SK-N-SH (cell line): ENCODE measurements at regions not wholly inside any gene's neighbourhood (a gene's known extent, or its start where the extent isn't known, plus 50 kb on each side); places are given as distances from the start of the nearest gene placed in this dataset.
"Not testable (repeated sequence)": the region's sequence is repeated elsewhere in the genome, so short reads cannot be mapped to it uniquely, and the experiment has no call there.

Source experiments
- EP300 ChIP-seq, 2 experiments: IDR thresholded peaks; 2 replicates each; pipeline versions ENCODE4 v1.4.0 to v1.6.1; 2012; ENCODE audit warnings: borderline replicate concordance in 1 of 2, low read depth in 1 of 2, low read length in 1 of 2
- FOXM1 ChIP-seq: IDR thresholded peaks from 2 replicates; pipeline ENCODE4 v1.4.0; 2012; ENCODE audit warnings: low read depth, mild to moderate bottlenecking
- MEF2A ChIP-seq: IDR thresholded peaks from 2 replicates; pipeline ENCODE4 v1.4.0; 2012; ENCODE audit warnings: low read depth, borderline replicate concordance
- RFX5 ChIP-seq: IDR thresholded peaks from 2 replicates; pipeline ENCODE4 v1.6.1; 2012; ENCODE audit warnings: mild to moderate bottlenecking, improper control_type of control experiment, low read length
- TF ChIP-seq, protein P1 (sequence below): fragments of 200-600 bp; sonication (generic); IDR thresholded peaks from 2 replicates; pipeline ENCODE4 v1.6.1; 2017; ENCODE audit warnings: antibody characterized with exemption, mild to moderate bottlenecking, moderate library complexity
- TF ChIP-seq, protein P2 (sequence below): IDR thresholded peaks from 2 replicates; pipeline ENCODE4 v1.4.0; 2012; ENCODE audit warnings: low read depth, borderline replicate concordance

GRCh38 chr3:18516170-18516569, 91.0 kb upstream of the SATB1 start:
- TF ChIP-seq, protein P1, sequence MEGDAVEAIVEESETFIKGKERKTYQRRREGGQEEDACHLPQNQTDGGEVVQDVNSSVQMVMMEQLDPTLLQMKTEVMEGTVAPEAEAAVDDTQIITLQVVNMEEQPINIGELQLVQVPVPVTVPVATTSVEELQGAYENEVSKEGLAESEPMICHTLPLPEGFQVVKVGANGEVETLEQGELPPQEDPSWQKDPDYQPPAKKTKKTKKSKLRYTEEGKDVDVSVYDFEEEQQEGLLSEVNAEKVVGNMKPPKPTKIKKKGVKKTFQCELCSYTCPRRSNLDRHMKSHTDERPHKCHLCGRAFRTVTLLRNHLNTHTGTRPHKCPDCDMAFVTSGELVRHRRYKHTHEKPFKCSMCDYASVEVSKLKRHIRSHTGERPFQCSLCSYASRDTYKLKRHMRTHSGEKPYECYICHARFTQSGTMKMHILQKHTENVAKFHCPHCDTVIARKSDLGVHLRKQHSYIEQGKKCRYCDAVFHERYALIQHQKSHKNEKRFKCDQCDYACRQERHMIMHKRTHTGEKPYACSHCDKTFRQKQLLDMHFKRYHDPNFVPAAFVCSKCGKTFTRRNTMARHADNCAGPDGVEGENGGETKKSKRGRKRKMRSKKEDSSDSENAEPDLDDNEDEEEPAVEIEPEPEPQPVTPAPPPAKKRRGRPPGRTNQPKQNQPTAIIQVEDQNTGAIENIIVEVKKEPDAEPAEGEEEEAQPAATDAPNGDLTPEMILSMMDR, result not testable (repeated sequence)
- TF ChIP-seq MEF2A; FOXM1; RFX5; EP300 (IDR thresholded peaks at IDR 0.05; ENCODE audit: borderline replicate concordance in 1 of 2, low read depth in 1 of 2, low read length in 1 of 2): not testable (repeated sequence)
- TF ChIP-seq, protein P2, sequence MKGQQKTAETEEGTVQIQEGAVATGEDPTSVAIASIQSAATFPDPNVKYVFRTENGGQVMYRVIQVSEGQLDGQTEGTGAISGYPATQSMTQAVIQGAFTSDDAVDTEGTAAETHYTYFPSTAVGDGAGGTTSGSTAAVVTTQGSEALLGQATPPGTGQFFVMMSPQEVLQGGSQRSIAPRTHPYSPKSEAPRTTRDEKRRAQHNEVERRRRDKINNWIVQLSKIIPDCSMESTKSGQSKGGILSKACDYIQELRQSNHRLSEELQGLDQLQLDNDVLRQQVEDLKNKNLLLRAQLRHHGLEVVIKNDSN, result not testable (repeated sequence)
